HG03039 (cell line): ENCODE measurements at regions not wholly inside any gene's neighbourhood (a gene's known extent, or its start where the extent isn't known, plus 50 kb on each side); places are given as distances from the start of the nearest gene placed in this dataset.
"Not testable (repeated sequence)": the region's sequence is repeated elsewhere in the genome, so short reads cannot be mapped to it uniquely, and the experiment has no call there.

Experiments used
- ATAC-seq: cut with Tn5 transposase; IDR thresholded peaks from one replicate; pipeline ENCODE4 v1.9.1; 2021; ENCODE audit warnings: mild to moderate bottlenecking, moderate library complexity; ENCODE audit not compliant: unreplicated experiment

- no peak for ATAC-seq
Measured at GRCh38 chrX:121407627-121408026, 360.2 kb downstream of the GLUD2 start.

GRCh38 chrX:121431514-121431913, 384.1 kb downstream of the GLUD2 start:
- not testable (repeated sequence) for ATAC-seq

DNA sequence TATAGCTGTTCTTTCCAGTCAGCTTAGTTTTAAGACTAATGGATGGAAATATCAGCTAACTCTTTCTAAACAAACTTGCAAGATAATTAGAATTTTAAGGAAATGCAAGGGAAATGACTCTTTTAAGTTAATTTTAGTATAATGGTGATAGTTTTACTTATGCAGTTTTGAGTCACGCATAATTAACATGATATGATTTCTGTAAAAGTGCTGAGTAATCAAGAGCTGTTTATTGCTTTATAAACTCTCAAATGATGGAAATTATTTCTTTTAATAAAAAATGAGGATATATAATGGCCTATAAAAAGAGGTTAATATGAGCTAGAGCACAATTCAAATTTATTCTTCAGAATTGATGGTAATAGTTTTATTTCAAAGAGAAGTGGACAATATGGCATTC, 385.9 kb downstream of the GLUD2 start:
- no peak for ATAC-seq

GRCh38 chrX:121437666-121438065, 390.3 kb downstream of the GLUD2 start:
- not testable (repeated sequence) for ATAC-seq

DNA sequence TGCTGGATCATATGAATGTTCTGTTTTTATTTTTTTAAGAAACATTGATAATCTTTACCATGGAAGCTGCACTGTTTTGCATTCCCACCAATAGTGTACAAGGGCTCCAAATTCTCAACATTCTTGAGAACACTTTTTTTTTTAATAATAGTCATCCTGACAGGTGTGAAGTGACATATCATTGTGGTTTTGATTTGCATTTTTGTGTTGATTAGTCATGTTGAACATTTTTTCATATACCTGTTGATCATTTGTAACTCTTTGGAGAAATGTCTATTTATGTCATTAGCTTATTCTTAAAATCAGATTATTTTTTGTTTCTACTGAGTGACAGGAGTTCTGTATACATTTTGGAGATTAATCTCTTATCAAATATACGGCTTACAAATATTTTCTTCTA, 408.5 kb downstream of the GLUD2 start:
- ATAC-seq: no peak

- ATAC-seq: peak; percentile 92
Measured at GRCh38 chrX:121456315-121456714, 408.9 kb downstream of the GLUD2 start.

GRCh38 chrX:121457096-121457495, 409.7 kb downstream of the GLUD2 start:
- ATAC-seq: peak; percentile 48

GRCh38 chrX:121479406-121479805, 432.0 kb downstream of the GLUD2 start:
- no peak for ATAC-seq

- no peak for ATAC-seq
Measured at GRCh38 chrX:121496966-121497365, 449.6 kb downstream of the GLUD2 start.

DNA sequence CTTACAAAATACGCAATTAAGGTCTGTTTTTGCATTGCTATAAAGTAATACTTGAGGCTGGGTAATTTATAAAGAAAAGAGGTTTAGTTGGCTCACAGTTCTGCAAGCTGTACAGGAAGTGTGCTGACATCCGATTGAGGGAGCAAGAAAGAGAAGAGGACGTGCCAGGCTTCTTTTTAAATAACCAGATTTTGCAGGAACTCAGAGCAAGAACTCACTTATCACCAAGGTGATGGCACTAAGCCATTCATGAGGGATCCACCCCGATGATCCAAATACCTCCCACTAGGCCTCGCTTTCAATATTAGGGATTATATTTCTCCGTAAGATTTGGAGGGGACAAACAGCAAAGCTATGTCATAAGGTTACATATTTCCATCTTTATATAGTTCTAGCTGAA, 456.7 kb downstream of the GLUD2 start:
- no peak for ATAC-seq

GRCh38 chrX:121546317-121546716, 498.9 kb downstream of the GLUD2 start:
- ATAC-seq: no peak

DNA sequence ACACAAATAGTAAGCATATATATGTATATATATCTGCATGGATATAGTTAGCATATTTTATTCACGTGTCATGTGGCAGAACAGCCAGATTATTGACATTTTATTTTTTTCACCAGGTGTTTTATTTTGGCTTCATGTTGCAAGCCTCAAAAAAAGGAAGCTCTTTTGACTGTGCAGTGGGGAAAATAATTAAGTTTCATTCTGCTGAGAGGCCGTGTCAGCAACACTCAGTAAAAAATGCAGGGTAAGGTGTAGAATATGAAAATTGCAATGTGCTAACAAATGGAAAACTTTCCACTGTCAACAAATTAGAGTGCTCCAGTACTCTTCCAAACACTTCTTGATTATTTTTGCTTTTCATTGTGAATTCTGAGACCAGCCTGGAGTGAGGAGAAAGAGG, 511.5 kb downstream of the GLUD2 start:
- no peak for ATAC-seq

DNA sequence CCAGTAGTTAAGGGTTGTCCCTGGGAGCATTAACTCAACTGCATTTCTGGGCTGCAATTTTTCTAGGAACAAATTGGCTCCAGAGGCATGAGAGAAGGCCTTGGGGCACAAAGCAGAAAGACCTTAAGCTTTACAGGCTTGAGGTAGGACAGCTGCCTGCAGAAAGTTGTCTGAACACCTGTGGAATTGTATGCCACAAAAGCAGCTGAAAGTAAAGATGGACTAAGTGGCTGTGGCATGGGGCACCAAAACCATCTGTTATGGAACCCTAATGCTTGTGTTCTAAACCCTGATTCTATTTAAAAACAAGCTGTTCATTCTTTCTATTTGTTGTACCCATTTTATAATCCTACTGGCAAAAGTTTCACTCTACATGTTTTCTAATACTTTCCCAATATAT, 515.2 kb downstream of the GLUD2 start:
- ATAC-seq: no peak

DNA sequence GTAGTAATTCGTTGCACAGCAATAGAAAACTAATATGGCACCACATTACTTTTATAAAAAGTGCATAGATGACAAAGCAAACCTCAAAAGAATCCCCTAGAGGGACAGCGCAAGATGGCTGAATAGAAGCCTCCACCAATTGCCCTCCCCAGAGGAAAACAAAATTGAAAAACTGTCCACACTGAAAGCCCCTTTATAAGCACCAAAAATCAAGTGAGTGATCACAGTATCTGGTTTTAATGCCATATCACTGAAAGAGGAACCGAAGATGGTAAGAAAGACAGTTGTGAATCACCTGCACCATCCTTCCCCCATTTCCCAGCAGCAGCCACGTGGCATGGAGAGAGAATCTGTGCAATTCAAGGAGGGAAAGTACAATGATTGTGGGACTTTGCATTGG, 522.2 kb downstream of the GLUD2 start:
- peak; percentile 69 for ATAC-seq

- ATAC-seq: peak; percentile 75
Measured at GRCh38 chrX:121570072-121570841, 522.8 kb downstream of the GLUD2 start.

DNA sequence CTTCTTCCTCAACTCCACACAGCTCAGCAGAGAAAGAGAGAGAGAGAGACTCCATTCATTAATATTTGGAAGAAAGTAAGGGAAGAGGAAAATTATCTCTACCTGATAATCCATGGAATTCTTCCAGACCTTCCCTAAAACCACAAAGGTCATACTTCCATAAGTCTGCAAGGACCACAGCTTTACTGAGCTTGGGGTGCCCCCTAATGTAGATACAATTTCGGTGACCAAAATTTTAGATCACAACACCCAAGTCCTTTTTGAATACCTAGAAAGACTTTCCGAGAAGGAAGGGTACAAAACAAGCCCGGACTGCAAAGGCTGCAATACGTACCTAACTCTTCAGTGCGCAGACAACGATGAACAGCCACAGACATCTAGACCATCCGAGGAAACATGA, 523.9 kb downstream of the GLUD2 start:
- no peak for ATAC-seq

GRCh38 chrX:121574384-121574783, 527.0 kb downstream of the GLUD2 start:
- not testable (repeated sequence) for ATAC-seq

- no peak for ATAC-seq
Measured at GRCh38 chrX:121579016-121579760, 531.8 kb downstream of the GLUD2 start.

DNA sequence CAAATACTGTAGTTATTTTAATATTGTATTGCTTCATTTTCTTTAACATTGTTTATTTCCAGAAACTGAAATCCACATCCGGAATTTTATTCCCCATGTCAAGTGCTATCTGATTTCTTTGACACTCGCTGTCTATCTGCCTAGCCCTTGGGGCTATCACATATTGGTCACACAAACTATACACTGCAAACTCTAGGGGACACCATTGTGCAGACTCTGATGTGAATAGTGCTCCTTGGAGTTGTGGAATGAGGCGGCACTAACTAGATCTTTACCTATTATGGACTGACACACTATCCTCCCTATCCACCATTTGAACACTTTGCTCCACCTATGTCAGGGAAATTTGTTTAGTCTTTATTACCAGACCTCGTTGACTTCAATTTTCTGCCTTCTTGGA, 534.5 kb downstream of the GLUD2 start:
- no peak for ATAC-seq

DNA sequence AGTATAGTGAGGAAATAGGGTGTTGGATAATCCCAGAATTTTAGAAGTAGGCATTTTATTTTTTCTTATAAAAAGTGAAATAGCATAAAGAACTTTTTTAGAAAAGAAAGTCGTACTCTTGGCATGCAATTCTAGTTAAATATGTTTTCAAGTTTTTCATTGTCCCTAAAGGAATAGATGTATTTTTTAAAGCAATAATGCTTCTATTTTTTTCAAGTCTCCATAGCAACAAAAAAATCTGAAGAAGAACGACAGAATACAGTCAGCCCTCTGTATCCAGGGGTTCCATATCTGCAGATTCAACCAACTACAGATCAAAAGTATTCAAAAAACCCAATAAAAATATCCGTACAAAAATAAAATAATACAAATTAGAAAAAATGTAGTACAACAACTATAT, 538.2 kb downstream of the GLUD2 start:
- no peak for ATAC-seq

- no peak for ATAC-seq
Measured at GRCh38 chrX:121592884-121593283, 545.5 kb downstream of the GLUD2 start.

GRCh38 chrX:121598356-121598755, 550.9 kb downstream of the GLUD2 start:
- ATAC-seq: no peak
